Ramos (cell line): ENCODE measurements at regions not wholly inside any gene's neighbourhood (a gene's known extent, or its start where the extent isn't known, plus 50 kb on each side); places are given as distances from the start of the nearest gene placed in this dataset.

Experiments
- in situ Hi-C: fragments of 300-500 bp; cut with MboI; formaldehyde crosslinking; loops from one replicate; pipeline ENCODE4 v1.14.3; 2022; ENCODE audit warnings: low sequenced_read_pairs; ENCODE audit not compliant: unreplicated experiment

GRCh38 chr6:148112851-148113319 lies 229.8 kb upstream of the SASH1 start:
- in situ Hi-C loops = no loop called here

GRCh38 chr6:148116001-148116400 lies 226.6 kb upstream of the SASH1 start:
- in situ Hi-C loops = no loop called here

GRCh38 chr6:148118244-148118643 lies 224.4 kb upstream of the SASH1 start:
- in situ Hi-C loops = no loop called here

- in situ Hi-C loops = no loop called here
These were observed 214.5 kb upstream of the SASH1 start for GRCh38 chr6:148128014-148128730.

- in situ Hi-C loops = no loop called here
These were observed 208.0 kb upstream of the SASH1 start for GRCh38 chr6:148134592-148134991.

- in situ Hi-C loops = no loop called here
These were observed 206.1 kb upstream of the SASH1 start for GRCh38 chr6:148136586-148136985.

- in situ Hi-C loops = no loop called here
These were observed 205.0 kb upstream of the SASH1 start for GRCh38 chr6:148137652-148138051.

- in situ Hi-C loops = no loop called here
These were observed 204.1 kb upstream of the SASH1 start for GRCh38 chr6:148138573-148138972.

GRCh38 chr6:148140772-148141557 lies 201.7 kb upstream of the SASH1 start:
- in situ Hi-C loops = no loop called here

- in situ Hi-C loops = no loop called here
These were observed 199.8 kb upstream of the SASH1 start for GRCh38 chr6:148142821-148143220.

- in situ Hi-C loops = no loop called here
These were observed 198.9 kb upstream of the SASH1 start for GRCh38 chr6:148143771-148144170.

GRCh38 chr6:148144917-148145521 lies 197.6 kb upstream of the SASH1 start:
- in situ Hi-C loops = no loop called here

GRCh38 chr6:148146717-148147462 lies 195.7 kb upstream of the SASH1 start:
- in situ Hi-C loops = no loop called here

- in situ Hi-C loops = no loop called here
These were observed 195.2 kb upstream of the SASH1 start for GRCh38 chr6:148147463-148147830.

GRCh38 chr6:148151896-148152643 lies 190.6 kb upstream of the SASH1 start:
- in situ Hi-C loops = loop anchor here (25.0 kb wide), 1 partner anchor 640 kb away; the partner anchor contains the start of gene SAMD5

GRCh38 chr6:148154668-148155067 lies 188.0 kb upstream of the SASH1 start:
- in situ Hi-C loops = loop anchor here (25.0 kb wide), 1 partner anchor 642 kb away; the partner anchor contains the start of gene SAMD5

- in situ Hi-C loops = loop anchor here (25.0 kb wide), 1 partner anchor 643 kb away; the partner anchor contains the start of gene SAMD5
These were observed 187.3 kb upstream of the SASH1 start for GRCh38 chr6:148155293-148155692.

GRCh38 chr6:148157841-148158240 lies 184.8 kb upstream of the SASH1 start:
- in situ Hi-C loops = loop anchor here (25.0 kb wide), 1 partner anchor 646 kb away; the partner anchor contains the start of gene SAMD5

- in situ Hi-C loops = loop anchor here (25.0 kb wide), 1 partner anchor 652 kb away; the partner anchor contains the start of gene SAMD5
These were observed 178.0 kb upstream of the SASH1 start for GRCh38 chr6:148164645-148165044.
